ENCODE measurements at regions not wholly inside any gene's neighbourhood (a gene's known extent, or its start where the extent isn't known, plus 50 kb on each side); places are given as distances from the start of the nearest gene placed in this dataset.

GRCh38 chr2:146024212-146024743 is 1504.4 kb upstream of the ZEB2 start:
- no peak for DNase-seq (ENCODE audit: low read depth)

GRCh38 chr2:146004462-146004861 is 1484.5 kb upstream of the ZEB2 start:
- DNase-seq (ENCODE audit: low read depth): no peak

DNA sequence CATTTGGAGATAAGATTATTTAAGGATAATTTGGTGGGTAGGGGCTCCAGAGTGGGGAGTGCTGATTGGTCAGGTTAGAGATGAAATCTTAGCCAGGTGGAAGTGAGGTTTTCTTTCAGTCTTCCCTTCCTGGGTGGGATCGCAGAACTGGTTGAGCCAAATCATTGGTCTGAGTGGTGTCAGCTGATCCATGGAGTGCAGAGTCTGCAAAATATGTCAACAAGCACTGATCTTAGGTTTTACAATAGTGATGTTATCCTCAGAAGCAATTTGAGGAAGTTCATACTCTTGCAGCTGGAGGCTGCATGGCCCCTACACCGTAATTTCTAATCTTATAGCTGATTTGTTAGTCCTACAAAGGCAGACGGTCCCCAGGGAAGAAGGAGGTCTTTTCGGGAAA is 1483.4 kb upstream of the ZEB2 start:
- no peak for DNase-seq (ENCODE audit: low read depth)

DNA sequence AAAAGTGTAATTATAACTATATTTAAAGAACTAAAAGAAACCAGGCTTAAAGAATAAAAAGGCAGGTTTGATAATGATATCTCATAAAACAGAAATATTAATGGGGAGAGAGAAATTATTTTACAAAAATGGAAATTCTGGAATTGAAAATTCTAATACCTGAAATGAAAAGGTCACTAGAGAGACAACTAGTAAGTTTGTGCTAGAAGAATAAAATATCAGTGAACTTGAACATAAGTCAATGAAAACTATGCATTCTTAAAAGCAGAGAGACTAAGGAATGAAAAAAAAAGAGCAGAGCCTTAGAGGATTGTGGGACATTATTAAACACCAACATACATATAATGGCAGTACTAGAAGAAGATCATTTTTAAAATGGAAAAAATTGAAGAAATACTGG is 1475.0 kb upstream of the ZEB2 start:
- no peak for DNase-seq (ENCODE audit: low read depth)

- DNase-seq (ENCODE audit: low read depth): no peak
Observed at GRCh38 chr2:145992572-145992971, 1472.7 kb upstream of the ZEB2 start.

GRCh38 chr2:145987793-145988192 is 1467.9 kb upstream of the ZEB2 start:
- no peak for DNase-seq (ENCODE audit: low read depth)

- no peak for DNase-seq (ENCODE audit: low read depth)
Observed at GRCh38 chr2:145985517-145985916, 1465.6 kb upstream of the ZEB2 start.

DNA sequence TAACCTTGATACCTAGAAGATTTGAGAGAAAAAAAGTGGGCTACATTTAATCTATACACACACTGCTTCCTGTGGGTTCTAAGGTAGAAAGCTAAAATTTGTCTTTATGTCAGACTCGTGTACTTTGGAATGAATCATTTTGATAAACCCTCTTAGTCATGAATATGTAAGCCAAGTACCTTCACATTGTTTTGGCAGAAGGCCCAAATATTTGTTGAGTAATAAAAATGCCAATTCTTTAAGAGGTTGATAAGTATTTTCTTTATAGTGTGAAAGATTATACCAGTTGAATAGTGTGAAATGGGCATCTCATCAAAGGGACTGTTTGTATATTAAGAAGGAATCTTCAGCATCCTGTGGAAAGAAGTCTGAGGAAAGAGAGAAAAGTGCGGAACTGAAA is 1464.7 kb upstream of the ZEB2 start:
- peak; percentile 67 for DNase-seq (ENCODE audit: low read depth)

DNA sequence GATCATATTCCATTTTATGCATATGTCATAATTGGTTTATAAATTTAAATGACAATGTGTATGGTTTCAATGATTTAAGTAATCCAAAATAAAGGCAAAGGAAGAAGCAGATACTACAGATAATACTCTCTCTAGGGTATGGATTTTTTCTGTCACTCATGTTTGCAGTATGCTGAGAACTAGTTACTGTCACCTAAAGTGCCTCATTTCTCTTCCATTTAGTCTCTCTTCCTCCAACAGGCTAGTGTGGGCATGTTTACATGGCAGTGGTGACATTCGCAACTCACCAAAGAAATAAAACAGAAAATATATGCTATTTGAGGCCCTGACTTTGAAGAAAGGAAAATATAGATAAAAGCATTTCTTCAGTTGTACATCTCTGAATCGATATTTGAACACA is 1460.4 kb upstream of the ZEB2 start:
- no peak for DNase-seq (ENCODE audit: low read depth)

- no peak for DNase-seq (ENCODE audit: low read depth)
Observed at GRCh38 chr2:145975406-145975805, 1455.5 kb upstream of the ZEB2 start.

- DNase-seq (ENCODE audit: low read depth): no peak
Observed at GRCh38 chr2:145961846-145962245, 1441.9 kb upstream of the ZEB2 start.

- DNase-seq (ENCODE audit: low read depth): no peak
Observed at GRCh38 chr2:145960479-145961163, 1440.7 kb upstream of the ZEB2 start.

GRCh38 chr2:145958611-145959010 is 1438.7 kb upstream of the ZEB2 start:
- no peak for DNase-seq (ENCODE audit: low read depth)

DNA sequence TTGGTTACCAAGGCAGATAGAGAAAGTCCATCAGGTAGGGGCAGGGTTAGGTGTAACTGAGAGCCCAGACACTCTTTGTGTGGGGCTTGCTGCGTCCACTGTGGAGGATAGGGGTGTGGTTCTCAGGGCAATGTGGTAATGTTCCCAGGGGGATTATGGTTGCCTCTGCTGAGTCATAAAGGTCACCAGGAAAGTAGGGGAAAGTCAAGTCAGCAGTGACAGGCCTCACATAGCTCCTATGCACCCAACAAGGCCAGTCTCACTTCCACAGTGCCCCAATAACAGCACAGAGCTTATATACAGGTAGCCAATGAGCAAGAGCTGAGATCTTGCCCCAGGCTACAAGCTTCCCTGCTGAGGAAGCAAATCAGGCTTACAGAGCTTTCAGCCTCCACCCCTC is 1438.0 kb upstream of the ZEB2 start:
- DNase-seq (ENCODE audit: low read depth): no peak

GRCh38 chr2:145939949-145940348 is 1420.0 kb upstream of the ZEB2 start:
- DNase-seq (ENCODE audit: low read depth): no peak

DNA sequence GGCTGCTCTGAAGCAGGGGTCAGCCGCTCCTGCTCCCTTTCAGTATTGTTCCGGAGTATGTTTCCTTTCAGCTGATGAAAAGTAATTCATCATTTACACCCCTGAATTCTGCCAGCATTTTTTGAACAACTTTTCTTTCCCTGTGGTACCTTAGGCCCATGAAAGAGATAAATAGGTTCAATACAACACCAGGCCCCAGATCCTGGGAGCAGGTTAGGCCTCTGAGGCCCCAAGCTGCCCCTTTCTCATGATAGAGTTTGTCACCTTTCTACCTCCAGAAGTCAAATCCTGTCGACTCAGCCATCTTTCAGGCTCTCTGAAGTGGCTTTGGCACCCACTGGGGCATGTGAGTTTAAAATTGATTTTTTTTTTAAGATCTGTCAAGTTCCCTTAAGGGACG is 1415.1 kb upstream of the ZEB2 start:
- no peak for DNase-seq (ENCODE audit: low read depth)

- DNase-seq (ENCODE audit: low read depth): no peak
Observed at GRCh38 chr2:145931781-145932395, 1412.0 kb upstream of the ZEB2 start.

GRCh38 chr2:145930318-145930717 is 1410.4 kb upstream of the ZEB2 start:
- no peak for DNase-seq (ENCODE audit: low read depth)

- DNase-seq (ENCODE audit: low read depth): no peak
Observed at GRCh38 chr2:145927131-145927950, 1407.4 kb upstream of the ZEB2 start.

DNA sequence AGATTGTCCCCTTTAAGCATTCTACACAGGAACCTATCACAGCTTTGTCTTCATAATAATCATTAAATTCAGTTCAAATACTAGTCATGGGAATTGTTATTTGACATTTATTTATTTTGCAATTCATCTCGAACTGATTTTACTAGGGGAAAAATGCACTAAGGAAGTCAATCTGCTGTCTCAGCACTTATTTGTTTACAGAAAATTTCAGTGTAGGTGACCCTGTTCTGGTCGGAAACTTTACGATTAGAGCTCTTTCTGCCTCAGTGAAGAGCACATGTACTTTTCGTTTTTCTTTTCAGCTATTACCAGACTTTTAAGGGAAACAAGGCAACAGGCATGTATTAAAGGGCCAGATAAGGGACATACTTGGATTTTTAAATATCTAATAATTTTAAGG is 1405.7 kb upstream of the ZEB2 start:
- no peak for DNase-seq (ENCODE audit: low read depth)

DNA sequence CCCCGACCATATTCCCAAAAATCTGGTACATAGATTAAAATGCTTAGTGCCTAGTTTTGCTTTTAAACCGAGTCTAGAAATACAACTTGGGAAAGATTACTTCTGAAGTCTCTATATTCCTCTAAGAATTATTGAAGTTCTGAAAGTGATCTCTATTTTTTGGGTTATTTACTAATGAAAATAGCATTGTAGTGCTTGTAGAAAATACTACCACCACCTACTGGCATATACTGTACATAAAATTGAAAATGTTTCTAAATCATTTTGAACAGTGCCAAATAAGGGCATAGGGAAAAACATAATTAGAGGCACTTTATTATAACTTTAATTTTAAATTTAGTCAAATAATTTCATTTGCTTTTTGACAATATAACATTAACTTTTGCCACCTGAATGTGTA is 1399.6 kb upstream of the ZEB2 start:
- DNase-seq (ENCODE audit: low read depth): no peak

- DNase-seq (ENCODE audit: low read depth): no peak
Observed at GRCh38 chr2:145918951-145919350, 1399.0 kb upstream of the ZEB2 start.

DNA sequence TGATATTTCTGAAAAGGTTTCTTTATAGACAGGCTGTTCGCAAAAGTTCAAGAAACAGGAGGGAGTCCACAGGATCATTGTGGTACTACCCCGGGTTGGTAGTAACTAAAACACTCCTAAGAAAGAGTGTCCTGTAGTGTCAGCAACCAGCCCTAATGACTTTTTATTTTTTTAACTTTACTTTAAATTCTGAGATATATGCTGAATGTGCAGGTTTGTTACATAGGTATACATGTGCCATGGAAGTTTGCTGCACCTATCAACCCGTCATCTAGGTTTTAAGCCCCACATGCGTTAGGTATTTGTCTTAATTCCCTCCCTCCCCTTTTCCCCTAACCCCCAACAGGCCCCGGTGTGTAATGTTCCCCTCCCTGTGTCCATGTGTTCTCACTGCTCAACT is 1396.9 kb upstream of the ZEB2 start:
- DNase-seq (ENCODE audit: low read depth): no peak

Data from non-pigmented ciliary epithelial cell (primary cell).